Endothelial cell of umbilical vein (primary cell): ENCODE measurements at regions not wholly inside any gene's neighbourhood (a gene's known extent, or its start where the extent isn't known, plus 50 kb on each side); places are given as distances from the start of the nearest gene placed in this dataset.

ENCODE experiments used
- BruUV-seq: library from RNA; stranded (reverse); fragments of 400-500 nt; replicated peaks from 2 replicates; lab custom pipeline; 2021; lab: Mats Ljungman, UMichigan
- CTCF ChIA-PET: fragments of 300-600, 350-600 bp; sonication (Branson Sonifier 250); formaldehyde crosslinking; loops from one replicate; lab custom pipeline; 2021; ENCODE audit warnings: antibody characterized with exemption, inconsistent platforms; lab: Charles Lee
- POLR2A ChIA-PET: fragments of 300-600, 350-600 bp; sonication (Branson Sonifier 250); formaldehyde crosslinking; loops from one replicate; lab custom pipeline; 2021; ENCODE audit warnings: antibody characterized with exemption, inconsistent platforms; lab: Charles Lee
- DNase-seq: peaks from one replicate; pipeline ENCODE4 v3.0.0-alpha.2; 2011; ENCODE audit warnings: low read depth, low spot score
- FAIRE-seq: peaks from 2 replicates; lab custom pipeline; 2011; peaks lifted over from hg19 to GRCh38; lab: Jason Lieb, UNC
- H2AFZ ChIP-seq: 2 replicates; pipeline ENCODE4 v1.6.0; 2012; ENCODE audit warnings: low read depth, low read length, control low read depth, inconsistent platforms
- H3K27ac ChIP-seq: 2 replicates; pipeline ENCODE4 v1.5.1; 2011; ENCODE audit warnings: low read depth, mild to moderate bottlenecking, control low read depth, low read length, moderate library complexity; ENCODE audit not compliant: insufficient read depth
- H3K27me3 ChIP-seq, 2 experiments: 2 replicates each; pipeline versions ENCODE4 v1.6.0 to v1.6.1; 2011; ENCODE audit warnings: low read length in 2 of 2, mixed read lengths in 1 of 2; ENCODE audit not compliant: control insufficient read depth in 2 of 2, insufficient read depth in 2 of 2
- H3K36me3 ChIP-seq, 2 experiments: 2 replicates in 1 of 2; 3 replicates in 1 of 2; pipeline ENCODE4 v1.5.1; 2011; ENCODE audit warnings: low read length in 2 of 2, mild to moderate bottlenecking in 1 of 2, moderate library complexity in 1 of 2; ENCODE audit not compliant: control insufficient read depth in 2 of 2, insufficient read depth in 2 of 2; ENCODE audit errors: extremely low read depth in 1 of 2
- H3K4me1 ChIP-seq: 3 replicates; pipeline ENCODE4 v1.5.1; 2011; ENCODE audit warnings: mild to moderate bottlenecking, low read length; ENCODE audit not compliant: control insufficient read depth, insufficient read depth; ENCODE audit errors: extremely low read depth
- H3K4me2 ChIP-seq: 2 replicates; pipeline ENCODE4 v1.6.1; 2011; ENCODE audit warnings: low read length, control low read depth, mixed read lengths; ENCODE audit not compliant: insufficient read depth
- H3K4me3 ChIP-seq, 3 experiments: fragments of 200-600 bp in 1 of 3; sonication (generic), shearing (Covaris generic) in 1 of 3; replicated peaks in 1 of 3; 2 replicates each; pipeline ENCODE4 v1.5.1; 2011 to 2016; ENCODE audit warnings: control low read depth in 3 of 3, low read length in 3 of 3, mild to moderate bottlenecking in 2 of 3, inconsistent platforms in 1 of 3, low read depth in 1 of 3, moderate library complexity in 1 of 3; ENCODE audit not compliant: insufficient read depth in 1 of 3
- H3K79me2 ChIP-seq: 2 replicates; pipeline ENCODE4 v1.6.0; 2012; ENCODE audit warnings: low read length, inconsistent platforms; ENCODE audit not compliant: control insufficient read depth, insufficient read depth
- H3K9ac ChIP-seq: replicated peaks from 2 replicates; pipeline ENCODE3; 2011; ENCODE audit warnings: low read length, control low read depth; ENCODE audit not compliant: insufficient read depth; ENCODE audit errors: extremely low read depth
- H3K9me1 ChIP-seq: replicated peaks from 3 replicates; pipeline ENCODE4 v1.6.0; 2011; ENCODE audit warnings: mild to moderate bottlenecking, low read length; ENCODE audit not compliant: control insufficient read depth, insufficient read depth; ENCODE audit errors: extremely low read depth
- H3K9me3 ChIP-seq: replicated peaks from 2 replicates; pipeline ENCODE4 v1.5.1; 2012; ENCODE audit warnings: low read length, inconsistent platforms; ENCODE audit not compliant: control insufficient read depth, insufficient read depth
- H4K20me1 ChIP-seq: replicated peaks from 2 replicates; pipeline ENCODE3; 2011; ENCODE audit warnings: mild to moderate bottlenecking, low read length; ENCODE audit not compliant: control insufficient read depth, insufficient read depth; ENCODE audit errors: extremely low read depth
- EZH2 ChIP-seq: IDR thresholded peaks from 2 replicates; pipeline ENCODE4 v1.6.1; 2012; ENCODE audit warnings: borderline replicate concordance, low read depth, mild to moderate bottlenecking, moderate library complexity, low read length, inconsistent platforms; ENCODE audit not compliant: severe bottlenecking
- FOS ChIP-seq: IDR thresholded peaks from 2 replicates; pipeline ENCODE4 v1.6.1; 2011; ENCODE audit warnings: mild to moderate bottlenecking, low read length, moderate library complexity, borderline replicate concordance; ENCODE audit not compliant: insufficient read depth
- GATA2 ChIP-seq: IDR thresholded peaks from 2 replicates; pipeline ENCODE4 v1.7.0; 2011; ENCODE audit warnings: low read depth, mild to moderate bottlenecking, moderate library complexity, mixed read lengths, low read length; ENCODE audit not compliant: insufficient read length, insufficient read depth
- JUN ChIP-seq: IDR thresholded peaks from 2 replicates; pipeline ENCODE4 v1.6.1; 2011; ENCODE audit warnings: borderline replicate concordance, low read depth; ENCODE audit not compliant: insufficient read length, insufficient read depth
- MYC ChIP-seq: IDR thresholded peaks from one replicate; pipeline ENCODE4 v1.6.1; 2011; ENCODE audit warnings: mild to moderate bottlenecking, low read depth, low read length
- POLR2A ChIP-seq: IDR thresholded peaks from 2 replicates; pipeline ENCODE4 v1.6.1; 2012; ENCODE audit warnings: low read depth, mild to moderate bottlenecking, control low read depth, low read length
- POLR2AphosphoS5 ChIP-seq: IDR thresholded peaks from 2 replicates; pipeline ENCODE4 v1.6.1; 2012; ENCODE audit warnings: low read depth, mild to moderate bottlenecking, control low read depth, low read length, moderate library complexity; ENCODE audit not compliant: insufficient read depth
- dilution Hi-C: fragments of 300-500 bp; cut with MboI; formaldehyde crosslinking; loops from one replicate; pipeline ENCODE4 v1.15.0; 2019; ENCODE audit warnings: low sequenced_read_pairs; ENCODE audit not compliant: extremely low pct_ligation_motif_present
- intact Hi-C: fragments of 100-400 bp; cut with micrococcal nuclease; formaldehyde crosslinking; loops from one replicate; pipeline ENCODE4 v1.10.0; 2022
- TF ChIP-seq, protein P1 (sequence below), 2 donors: IDR thresholded peaks; 1 replicate in 1 of 2; 2 replicates in 1 of 2; pipeline ENCODE4 v1.5.1; 2011; ENCODE audit warnings: low read length in 2 of 2, mild to moderate bottlenecking in 2 of 2, moderate library complexity in 2 of 2, control low read depth in 1 of 2, inconsistent platforms in 1 of 2, low read depth in 1 of 2; ENCODE audit not compliant: insufficient read depth in 1 of 2; ENCODE audit errors: extremely low read depth in 1 of 2
- TF ChIP-seq, protein P2 (sequence below): IDR thresholded peaks from 2 replicates; pipeline ENCODE4 v1.6.1; 2011; ENCODE audit not compliant: insufficient read depth, insufficient read length

DNA sequence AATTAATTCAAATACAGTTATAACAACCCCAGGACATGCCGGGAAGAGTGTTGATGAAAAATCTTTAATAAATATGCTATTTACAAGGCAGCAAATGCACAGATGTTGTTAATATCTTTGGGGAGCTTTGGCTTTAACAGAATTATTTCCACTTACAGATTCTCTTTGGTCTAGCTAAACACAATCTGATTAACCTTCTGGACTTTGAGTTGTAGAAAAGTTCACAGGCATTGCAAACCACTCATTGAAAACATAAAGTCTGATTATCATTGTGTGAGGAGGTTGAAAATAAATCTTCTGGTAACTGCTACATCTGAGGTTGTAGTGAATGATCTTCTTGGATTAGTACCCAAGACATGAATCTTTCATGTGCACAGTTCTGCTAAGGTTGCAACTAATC lies 255.6 kb downstream of the LHFPL1 start:
- TF ChIP-seq MYC (no peak), FOS (no peak), GATA2 (no peak), EZH2 (no peak), JUN (no peak), POLR2A (no peak), POLR2AphosphoS5 (no peak)
- TF ChIP-seq, protein P1, sequence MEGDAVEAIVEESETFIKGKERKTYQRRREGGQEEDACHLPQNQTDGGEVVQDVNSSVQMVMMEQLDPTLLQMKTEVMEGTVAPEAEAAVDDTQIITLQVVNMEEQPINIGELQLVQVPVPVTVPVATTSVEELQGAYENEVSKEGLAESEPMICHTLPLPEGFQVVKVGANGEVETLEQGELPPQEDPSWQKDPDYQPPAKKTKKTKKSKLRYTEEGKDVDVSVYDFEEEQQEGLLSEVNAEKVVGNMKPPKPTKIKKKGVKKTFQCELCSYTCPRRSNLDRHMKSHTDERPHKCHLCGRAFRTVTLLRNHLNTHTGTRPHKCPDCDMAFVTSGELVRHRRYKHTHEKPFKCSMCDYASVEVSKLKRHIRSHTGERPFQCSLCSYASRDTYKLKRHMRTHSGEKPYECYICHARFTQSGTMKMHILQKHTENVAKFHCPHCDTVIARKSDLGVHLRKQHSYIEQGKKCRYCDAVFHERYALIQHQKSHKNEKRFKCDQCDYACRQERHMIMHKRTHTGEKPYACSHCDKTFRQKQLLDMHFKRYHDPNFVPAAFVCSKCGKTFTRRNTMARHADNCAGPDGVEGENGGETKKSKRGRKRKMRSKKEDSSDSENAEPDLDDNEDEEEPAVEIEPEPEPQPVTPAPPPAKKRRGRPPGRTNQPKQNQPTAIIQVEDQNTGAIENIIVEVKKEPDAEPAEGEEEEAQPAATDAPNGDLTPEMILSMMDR (IDR thresholded peaks at IDR 0.05; ENCODE audit: extremely low read depth in 1 of 2, insufficient read depth in 1 of 2, low read depth in 1 of 2, low read length in 2 of 2) = no peak
- TF ChIP-seq, protein P2, sequence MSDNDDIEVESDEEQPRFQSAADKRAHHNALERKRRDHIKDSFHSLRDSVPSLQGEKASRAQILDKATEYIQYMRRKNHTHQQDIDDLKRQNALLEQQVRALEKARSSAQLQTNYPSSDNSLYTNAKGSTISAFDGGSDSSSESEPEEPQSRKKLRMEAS = no peak
- intact Hi-C loops = no loop called here

More for the DNA sequence above, 255.6 kb downstream of the LHFPL1 start:
- DNase-seq (no peak), FAIRE-seq (no peak)
- Histone ChIP-seq H3K27ac (no peak overlapping the region), H2AFZ (no peak overlapping the region), H3K4me2 (no peak overlapping the region), H3K9ac (no peak overlapping the region), H3K4me1 (no peaks in the 10 kb centered on the region), H3K9me3 (no peaks in the 10 kb centered on the region), H3K9me1 (no peaks in the 10 kb centered on the region), H3K4me3 (no peak overlapping the region), H3K27me3 (no peaks in the 10 kb centered on the region), H3K36me3 (no peaks in the 10 kb centered on the region), H4K20me1 (no peaks in the 10 kb centered on the region), H3K79me2 (no peaks in the 10 kb centered on the region)
- ChIA-PET POLR2A (no interaction called here), CTCF (no interaction called here)
- dilution Hi-C loops = no loop called here
- no TSS peak for BruUV-seq
